Adrenal gland (tissue), 9 donors: ENCODE measurements at regions not wholly inside any gene's neighbourhood (a gene's known extent, or its start where the extent isn't known, plus 50 kb on each side); places are given as distances from the start of the nearest gene placed in this dataset.

ENCODE experiments used
- DNase-seq, 7 donors: peaks; one replicate each; pipeline ENCODE4 v3.0.0-alpha.2; 2019 to 2020
- H3K27ac ChIP-seq, 5 donors: fragments of 200-600 bp; sonication (generic) in 4 of 5; 1 replicate in 3 of 5; 2 replicates in 2 of 5; pipeline versions ENCODE4 v1.5.1 to v1.8.0; 2016 to 2020; ENCODE audit warnings: mild to moderate bottlenecking in 1 of 5
- H3K27me3 ChIP-seq: fragments of 200-600 bp; 2 replicates; pipeline ENCODE4 v1.8.0; 2021
- H3K36me3 ChIP-seq, 2 donors: fragments of 200-600 bp; replicated peaks in 1 of 2; 1 replicate in 1 of 2; 2 replicates in 1 of 2; pipeline versions ENCODE4 v1.5.1 to v1.8.0; 2018 to 2022
- H3K4me1 ChIP-seq, 2 donors: fragments of 200-600 bp; replicated peaks in 1 of 2; 1 replicate in 1 of 2; 2 replicates in 1 of 2; pipeline versions ENCODE4 v1.5.1 to v1.8.0; 2018 to 2021
- H3K4me3 ChIP-seq, 4 donors: fragments of 200-600 bp; sonication (generic) in 3 of 4; one replicate each; pipeline ENCODE4 v1.5.1; 2016 to 2018
- H3K9me3 ChIP-seq, 3 donors: fragments of 200-600 bp; sonication (generic) in 1 of 3; replicated peaks in 1 of 3; 1 replicate in 2 of 3; 2 replicates in 1 of 3; pipeline versions ENCODE4 v1.5.1 to v1.8.0; 2016 to 2021
- POLR2A ChIP-seq, 2 donors: fragments of 450-650 bp; IDR thresholded peaks; one replicate each; pipeline ENCODE4 v1.6.1; 2017; ENCODE audit warnings: antibody characterized with exemption in 2 of 2, mild to moderate bottlenecking in 2 of 2, moderate library complexity in 1 of 2
- WGBS, 4 donors: extraction: QIAGEN DNeasy Blood & Tissue Kit in 2 of 4; methylation state at CpG; one replicate each; pipeline versions ENCODE4 v1.1.5 to v1.1.7; 2013 to 2017; 5-methylcytosine and 5-hydroxymethylcytosine counted together
- intact Hi-C, 2 donors: fragments of 100-400 bp; cut with DNase I; formaldehyde crosslinking; loops; one replicate each; pipeline versions ENCODE4 v1.14.1 to v1.15.0; 2022 to 2023
- TF ChIP-seq, protein P1 (sequence below), 6 experiments: fragments of 450-650 bp in 4 of 6; fragments of 200-600 bp in 2 of 6; sonication (generic) in 1 of 6; IDR thresholded peaks; 1 replicate in 5 of 6; 2 replicates in 1 of 6; pipeline versions ENCODE4 v1.5.1 to v1.8.0; 2016 to 2021; ENCODE audit warnings: antibody characterized with exemption in 6 of 6, mild to moderate bottlenecking in 2 of 6, moderate library complexity in 1 of 6
- donor health status: healthy with polysubstance abuse.
- donor health status: Bipolar disorder and iron deficiency.
- donor health status: DM: yes; HTN: yes; CAD: no.
- donor health status: DM: no; HTN: no; CAD: no.
- donor health status: DM: no; HTN: no; CAD: no.

GRCh38 chr2:117571590-117572349 is 242.7 kb upstream of the DDX18 start:
- H3K36me3 ChIP-seq = no peaks in the 10 kb centered on the region
- no peaks in the 10 kb centered on the region for H3K27me3 ChIP-seq
- peak in 1 of 7 donors; percentile 19 for DNase-seq
- TF ChIP-seq POLR2A (IDR thresholded peaks at IDR 0.05) = no peak
- TF ChIP-seq, protein P1, sequence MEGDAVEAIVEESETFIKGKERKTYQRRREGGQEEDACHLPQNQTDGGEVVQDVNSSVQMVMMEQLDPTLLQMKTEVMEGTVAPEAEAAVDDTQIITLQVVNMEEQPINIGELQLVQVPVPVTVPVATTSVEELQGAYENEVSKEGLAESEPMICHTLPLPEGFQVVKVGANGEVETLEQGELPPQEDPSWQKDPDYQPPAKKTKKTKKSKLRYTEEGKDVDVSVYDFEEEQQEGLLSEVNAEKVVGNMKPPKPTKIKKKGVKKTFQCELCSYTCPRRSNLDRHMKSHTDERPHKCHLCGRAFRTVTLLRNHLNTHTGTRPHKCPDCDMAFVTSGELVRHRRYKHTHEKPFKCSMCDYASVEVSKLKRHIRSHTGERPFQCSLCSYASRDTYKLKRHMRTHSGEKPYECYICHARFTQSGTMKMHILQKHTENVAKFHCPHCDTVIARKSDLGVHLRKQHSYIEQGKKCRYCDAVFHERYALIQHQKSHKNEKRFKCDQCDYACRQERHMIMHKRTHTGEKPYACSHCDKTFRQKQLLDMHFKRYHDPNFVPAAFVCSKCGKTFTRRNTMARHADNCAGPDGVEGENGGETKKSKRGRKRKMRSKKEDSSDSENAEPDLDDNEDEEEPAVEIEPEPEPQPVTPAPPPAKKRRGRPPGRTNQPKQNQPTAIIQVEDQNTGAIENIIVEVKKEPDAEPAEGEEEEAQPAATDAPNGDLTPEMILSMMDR (IDR thresholded peaks at IDR 0.05) = no peak
- H3K9me3 ChIP-seq = no peaks in the 10 kb centered on the region
- intact Hi-C loops = no loop called here
- H3K4me3 ChIP-seq = no peak overlapping the region
- H3K27ac ChIP-seq = no peak overlapping the region
- 52 to 69% (median 68%) methylated on average over 2 to 3 of the region's 3 CpGs for WGBS, 4 donors
- H3K4me1 ChIP-seq = no peaks in the 10 kb centered on the region

GRCh38 chr2:117587310-117587709 is 227.2 kb upstream of the DDX18 start:
- no peak for DNase-seq
- TF ChIP-seq, protein P1 (IDR thresholded peaks at IDR 0.05) = no peak
- no peak for TF ChIP-seq POLR2A (IDR thresholded peaks at IDR 0.05)
- Histone ChIP-seq H3K27me3 (no peaks in the 10 kb centered on the region), H3K27ac (no peak overlapping the region), H3K4me3 (no peak overlapping the region), H3K4me1 (no peaks in the 10 kb centered on the region), H3K9me3 (no peaks in the 10 kb centered on the region), H3K36me3 (no peaks in the 10 kb centered on the region)
- WGBS, 4 donors = 73 to 85% (median 82%) methylated on average over 4 of the region's 4 CpGs
- intact Hi-C loops = no loop called here

DNA sequence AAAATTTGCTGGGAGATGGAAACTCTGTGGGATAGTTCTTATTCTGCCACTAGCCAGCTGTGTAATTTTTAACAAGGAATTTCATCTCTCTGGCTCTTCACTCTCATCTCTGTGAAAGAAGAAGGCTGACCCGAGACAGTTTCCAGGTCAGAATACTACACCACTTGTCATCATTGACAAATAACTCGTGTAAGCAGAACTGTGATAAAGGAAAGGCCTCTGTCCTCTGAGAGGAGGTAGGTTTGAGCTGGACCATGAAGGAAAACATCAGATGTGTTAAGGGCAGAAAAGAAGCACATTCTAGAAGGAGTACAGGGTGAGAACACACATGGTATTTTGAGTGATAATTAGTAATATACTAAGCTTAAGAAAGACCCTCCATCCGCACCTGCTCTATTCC is 211.4 kb upstream of the DDX18 start:
- 26 to 53% (median 43%) methylated on average over 2 to 3 of the region's 3 CpGs for WGBS, 4 donors
- DNase-seq = no peak
- intact Hi-C loops = no loop called here
- TF ChIP-seq POLR2A (IDR thresholded peaks at IDR 0.05) = no peak
- TF ChIP-seq, protein P1 (IDR thresholded peaks at IDR 0.05) = no peak
- H3K4me1 ChIP-seq = no peaks in the 10 kb centered on the region
- no peak overlapping the region for H3K27ac ChIP-seq
- H3K27me3 ChIP-seq = no peaks in the 10 kb centered on the region
- no peak overlapping the region for H3K4me3 ChIP-seq
- no peaks in the 10 kb centered on the region for H3K9me3 ChIP-seq
- H3K36me3 ChIP-seq = no peaks in the 10 kb centered on the region

GRCh38 chr2:117603567-117603966 is 210.9 kb upstream of the DDX18 start:
- Histone ChIP-seq H3K36me3 (no peaks in the 10 kb centered on the region), H3K9me3 (no peaks in the 10 kb centered on the region), H3K27me3 (no peaks in the 10 kb centered on the region), H3K4me3 (no peak overlapping the region), H3K4me1 (no peaks in the 10 kb centered on the region), H3K27ac (no peak overlapping the region)
- no peak for TF ChIP-seq POLR2A (IDR thresholded peaks at IDR 0.05)
- TF ChIP-seq, protein P1 (IDR thresholded peaks at IDR 0.05) = no peak
- 22 to 34% (median 30%) methylated on average over 5 of the region's 5 CpGs for WGBS, 4 donors
- intact Hi-C loops = no loop called here
- DNase-seq = no peak
